Kidney epithelial cell (primary cell): ENCODE measurements at regions not wholly inside any gene's neighbourhood (a gene's known extent, or its start where the extent isn't known, plus 50 kb on each side); places are given as distances from the start of the nearest gene placed in this dataset.

Experiments used
- DNase-seq: peaks from one replicate; pipeline ENCODE4 v3.0.0-alpha.2; 2010; ENCODE audit warnings: low read depth
- H3K27me3 ChIP-seq: 2 replicates; pipeline ENCODE4 v1.6.0; 2011; ENCODE audit warnings: low read length; ENCODE audit not compliant: control insufficient read depth, insufficient read depth
- H3K36me3 ChIP-seq: 2 replicates; pipeline ENCODE4 v1.5.1; 2011; ENCODE audit warnings: low read length; ENCODE audit not compliant: control insufficient read depth, insufficient read depth
- H3K4me3 ChIP-seq: 2 replicates; pipeline ENCODE4 v1.5.1; 2011; ENCODE audit warnings: low read depth, mild to moderate bottlenecking, control low read depth, low read length
- CTCF ChIP-seq: IDR thresholded peaks from 2 replicates; pipeline ENCODE4 v1.5.1; 2011; ENCODE audit warnings: mild to moderate bottlenecking, moderate library complexity, low read length, control low read depth, inconsistent platforms; ENCODE audit not compliant: insufficient read depth, poor library complexity, severe bottlenecking

DNA sequence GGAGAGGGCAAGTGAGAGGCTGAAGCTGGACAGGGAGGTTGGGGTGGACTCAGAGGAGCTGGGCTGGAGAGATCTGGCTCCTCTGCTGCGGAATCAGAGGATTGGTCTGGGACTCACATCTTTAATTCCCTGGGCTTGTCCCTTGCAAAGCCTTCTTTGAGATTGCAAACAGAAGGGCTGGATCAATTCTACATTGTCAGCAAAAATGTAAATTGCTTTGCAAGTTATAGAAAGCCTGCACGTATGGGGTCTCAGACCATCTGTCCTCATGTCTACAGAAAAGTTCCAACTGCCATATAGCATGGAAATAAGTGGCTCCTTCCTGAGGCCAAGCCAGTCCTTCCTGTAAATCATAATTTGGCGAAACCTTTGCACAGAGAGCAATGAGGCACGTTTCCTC, 449.6 kb downstream of the UBE2NL start:
- H3K4me3 ChIP-seq = no peak overlapping the region

DNA sequence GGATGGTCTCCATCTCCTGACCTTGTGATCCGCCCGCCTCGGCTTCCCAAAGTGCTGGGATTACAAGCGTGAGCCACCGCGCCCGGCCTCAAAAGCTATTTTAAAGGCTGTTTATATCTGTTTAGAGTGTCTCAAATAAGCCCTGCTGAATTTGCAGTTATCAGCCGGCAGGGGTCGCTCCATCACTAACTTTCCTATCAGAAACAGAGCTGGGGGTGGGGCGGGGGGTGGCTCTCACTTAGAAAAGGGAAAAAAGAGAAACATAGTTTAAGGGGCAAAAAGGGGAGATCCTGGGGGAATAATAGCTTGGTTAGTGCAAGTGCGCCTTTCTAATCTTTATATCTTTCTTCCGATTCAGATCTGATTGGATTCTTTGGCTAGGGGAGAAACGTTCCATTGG, 450.7 kb downstream of the UBE2NL start:
- DNase-seq = no peak
- H3K36me3 ChIP-seq = no peaks in the 10 kb centered on the region
- no peak overlapping the region for H3K4me3 ChIP-seq
- no peak for TF ChIP-seq CTCF
- H3K27me3 ChIP-seq = no peaks in the 10 kb centered on the region

More for the DNA sequence above, 449.6 kb downstream of the UBE2NL start:
- Histone ChIP-seq H3K36me3 (no peaks in the 10 kb centered on the region), H3K27me3 (no peaks in the 10 kb centered on the region)
- no peak for DNase-seq
- TF ChIP-seq CTCF = no peak

DNA sequence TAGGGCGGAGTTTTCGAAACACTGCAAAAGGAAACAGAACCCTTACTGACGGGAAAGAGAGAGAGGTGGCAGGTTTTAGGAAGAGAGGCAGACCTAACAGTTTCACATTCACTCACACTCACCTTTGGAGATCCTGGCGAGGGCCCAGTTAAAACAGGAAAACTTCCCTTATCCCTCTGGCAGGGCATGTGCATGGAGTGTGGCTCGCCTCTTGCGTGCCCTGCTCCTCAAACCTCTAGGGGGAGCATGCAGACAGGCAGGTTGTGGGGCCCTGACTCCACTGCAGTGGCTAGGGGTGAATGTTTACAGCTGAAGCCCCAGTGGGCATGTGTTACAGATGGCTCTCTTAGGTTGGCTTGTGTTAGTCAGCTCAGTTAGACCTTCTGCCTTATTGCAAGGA, 451.5 kb downstream of the UBE2NL start:
- Histone ChIP-seq H3K27me3 (no peaks in the 10 kb centered on the region), H3K4me3 (no peak overlapping the region), H3K36me3 (no peaks in the 10 kb centered on the region)
- TF ChIP-seq CTCF = no peak
- DNase-seq = no peak

GRCh38 chrX:144379156-144379555, 495.3 kb downstream of the UBE2NL start:
- H3K4me3 ChIP-seq = no peak overlapping the region
- no peaks in the 10 kb centered on the region for H3K27me3 ChIP-seq
- no peak for TF ChIP-seq CTCF
- no peaks in the 10 kb centered on the region for H3K36me3 ChIP-seq
- no peak for DNase-seq

- DNase-seq = no peak
- H3K4me3 ChIP-seq = no peak overlapping the region
- no peaks in the 10 kb centered on the region for H3K27me3 ChIP-seq
- no peak for TF ChIP-seq CTCF
- no peaks in the 10 kb centered on the region for H3K36me3 ChIP-seq
Measured at GRCh38 chrX:144388738-144389137, 504.9 kb downstream of the UBE2NL start.
